K562 (cell line): ENCODE measurements at regions not wholly inside any gene's neighbourhood (a gene's known extent, or its start where the extent isn't known, plus 50 kb on each side); places are given as distances from the start of the nearest gene placed in this dataset.

Source experiments
- DDX20 ChIP-seq: fragments of 450-650 bp; IDR thresholded peaks from 2 replicates; pipeline ENCODE4 v1.6.1; 2016; ENCODE audit warnings: missing genetic modification characterization, low read depth, mild to moderate bottlenecking, missing compliant biosample characterization, moderate library complexity
- ETS1 ChIP-seq: conservative IDR thresholded peaks from 2 replicates; pipeline ENCODE4 v1.6.1; 2011; ENCODE audit warnings: low read depth, mild to moderate bottlenecking, low read length; ENCODE audit not compliant: control insufficient read depth
- KLF13 ChIP-seq: fragments of 450-650 bp; IDR thresholded peaks from 2 replicates; pipeline ENCODE4 v1.6.1; 2016; ENCODE audit warnings: missing genetic modification characterization, low read depth, mild to moderate bottlenecking, missing compliant biosample characterization, moderate library complexity, borderline replicate concordance
- L3MBTL2 ChIP-seq: fragments of 450-650 bp; IDR thresholded peaks from 2 replicates; pipeline ENCODE4 v1.6.1; 2016; ENCODE audit warnings: mild to moderate bottlenecking, moderate library complexity
- MGA ChIP-seq: fragments of 450-650 bp; IDR thresholded peaks from 2 replicates; pipeline ENCODE4 v1.6.1; 2016; ENCODE audit warnings: mild to moderate bottlenecking, moderate library complexity
- RAD21 ChIP-seq, 2 experiments: fragments of 250-450 bp in 1 of 2; fragments of 450-650 bp in 1 of 2; sonication (Bioruptor Pico) in 1 of 2; formaldehyde crosslinking in 1 of 2; IDR thresholded peaks in 1 of 2; conservative IDR thresholded peaks in 1 of 2; 2 replicates each; pipeline versions ENCODE4 v1.4.0 to v1.8.0; 2020 to 2022; ENCODE audit warnings: mild to moderate bottlenecking in 2 of 2, moderate library complexity in 1 of 2
- SRSF7 ChIP-seq: fragments of 200-400 bp; formaldehyde crosslinking; optimal IDR thresholded peaks from 2 replicates; pipeline ENCODE3; 2017; ENCODE audit warnings: mild to moderate bottlenecking, low read depth, low read length
- ZBTB49 ChIP-seq: sonication (generic); formaldehyde crosslinking; IDR thresholded peaks from 2 replicates; pipeline ENCODE4 v1.8.0; 2022; ENCODE audit warnings: missing genetic modification reagents, mild to moderate bottlenecking, borderline replicate concordance
- ZNF280B ChIP-seq: fragments of 250-450 bp; sonication (Bioruptor Pico); IDR thresholded peaks from 2 replicates; pipeline ENCODE4 v1.5.1; 2021; ENCODE audit warnings: mild to moderate bottlenecking

GRCh38 chr9:113737517-113738271, 138.4 kb upstream of the ZNF618 start (continued):
- TF ChIP-seq MGA, result no peak
- no peak for TF ChIP-seq L3MBTL2
- no peak for TF ChIP-seq KLF13 (tag)
- TF ChIP-seq ZBTB49 (CRISPR knock-in tag), result no peak
- TF ChIP-seq ZNF280B (CRISPR knock-in tag), result no peak
- TF ChIP-seq RAD21 (CRISPR knock-in tag; conservative IDR thresholded peaks at IDR 0.05 in 1 of 2, IDR thresholded peaks at IDR 0.05 in 1 of 2), result peak; percentile 58 to 77
- no peak for TF ChIP-seq DDX20 (tag)
- TF ChIP-seq SRSF7, result no peak
- no peak for TF ChIP-seq ETS1
